Erythroblast (primary cell): ENCODE measurements at regions not wholly inside any gene's neighbourhood (a gene's known extent, or its start where the extent isn't known, plus 50 kb on each side); places are given as distances from the start of the nearest gene placed in this dataset.

Source experiments
- GATA1 ChIP-seq: IDR thresholded peaks from 2 replicates; pipeline ENCODE4 v1.6.1; 2011; ENCODE audit warnings: low read depth, mild to moderate bottlenecking, control low read depth, low read length, moderate library complexity
- POLR2A ChIP-seq: IDR thresholded peaks from 2 replicates; pipeline ENCODE4 v1.6.1; 2011; ENCODE audit warnings: mild to moderate bottlenecking, low read length

- no peak for TF ChIP-seq POLR2A
- no peak for TF ChIP-seq GATA1
Measured at GRCh38 chr7:85573844-85574243, 387.0 kb upstream of the SEMA3D start.
